VCaP (cell line): ENCODE measurements at regions not wholly inside any gene's neighbourhood (a gene's known extent, or its start where the extent isn't known, plus 50 kb on each side); places are given as distances from the start of the nearest gene placed in this dataset.

Experiments
- H3K27ac ChIP-seq: fragments of 450-650 bp; 2 replicates; pipeline ENCODE4 v1.5.1; 2017
- CTCF ChIP-seq: fragments of 450-650 bp; conservative IDR thresholded peaks from 2 replicates; pipeline ENCODE4 v1.5.1; 2017; ENCODE audit warnings: mild to moderate bottlenecking, moderate library complexity

- H3K27ac ChIP-seq: no peak overlapping the region
- TF ChIP-seq CTCF: no peak
These were observed 818.6 kb downstream of the KCNJ2 start for GRCh38 chr17:70987867-70988340.

- no peak overlapping the region for H3K27ac ChIP-seq
These were observed 819.3 kb downstream of the KCNJ2 start for GRCh38 chr17:70988622-70989021.

GRCh38 chr17:70989280-70989679 lies 819.9 kb downstream of the KCNJ2 start:
- TF ChIP-seq CTCF: no peak
- H3K27ac ChIP-seq: no peak overlapping the region

More at GRCh38 chr17:70988622-70989021, 819.3 kb downstream of the KCNJ2 start:
- no peak for TF ChIP-seq CTCF

GRCh38 chr17:70994194-70994593 lies 824.9 kb downstream of the KCNJ2 start:
- no peak for TF ChIP-seq CTCF
- no peak overlapping the region for H3K27ac ChIP-seq

GRCh38 chr17:70995997-70996396 lies 826.7 kb downstream of the KCNJ2 start:
- no peak overlapping the region for H3K27ac ChIP-seq
- TF ChIP-seq CTCF: no peak

- no peak overlapping the region for H3K27ac ChIP-seq
- TF ChIP-seq CTCF: no peak
These were observed 834.4 kb downstream of the KCNJ2 start for GRCh38 chr17:71003736-71004135.

GRCh38 chr17:71004413-71004812 lies 835.1 kb downstream of the KCNJ2 start:
- H3K27ac ChIP-seq: no peak overlapping the region
- no peak for TF ChIP-seq CTCF
